H1 (cell line): ENCODE measurements at regions not wholly inside any gene's neighbourhood (a gene's known extent, or its start where the extent isn't known, plus 50 kb on each side); places are given as distances from the start of the nearest gene placed in this dataset.

ENCODE experiments used
- BRCA1 ChIP-seq: IDR thresholded peaks from 2 replicates; pipeline ENCODE4 v1.6.1; 2012; ENCODE audit warnings: low read depth, low read length, improper control_type of control experiment
- EZH2 ChIP-seq: fragments of 200-600 bp; sonication (generic); IDR thresholded peaks from 2 replicates; pipeline ENCODE4 v1.7.1; 2012; ENCODE audit warnings: low read depth, mild to moderate bottlenecking, moderate library complexity, low read length, inconsistent platforms; ENCODE audit not compliant: severe bottlenecking
- HDAC2 ChIP-seq, 2 experiments: fragments of 300-600 bp in 1 of 2; sonication (generic) in 1 of 2; IDR thresholded peaks; 2 replicates each; pipeline ENCODE4 v1.6.1; 2011 to 2012; ENCODE audit warnings: low read depth in 2 of 2, low read length in 2 of 2, mild to moderate bottlenecking in 2 of 2, moderate library complexity in 2 of 2, borderline replicate concordance in 1 of 2, inconsistent platforms in 1 of 2
- POLR2A ChIP-seq, 2 experiments: IDR thresholded peaks; 1 replicate in 1 of 2; 2 replicates in 1 of 2; pipeline ENCODE4 v1.6.1; 2011; ENCODE audit warnings: low read depth in 2 of 2, low read length in 2 of 2, mild to moderate bottlenecking in 2 of 2; ENCODE audit errors: control extremely low read depth in 1 of 2
- POLR2AphosphoS5 ChIP-seq: IDR thresholded peaks from 2 replicates; pipeline ENCODE4 v1.6.1; 2011; ENCODE audit warnings: low read depth, low read length
- RAD21 ChIP-seq, 2 experiments: IDR thresholded peaks in 1 of 2; conservative IDR thresholded peaks in 1 of 2; 2 replicates each; pipeline ENCODE4 v1.6.1; 2011; ENCODE audit warnings: low read depth in 2 of 2, low read length in 2 of 2, improper control_type of control experiment in 1 of 2, inconsistent platforms in 1 of 2, mild to moderate bottlenecking in 1 of 2, moderate library complexity in 1 of 2
- RFX5 ChIP-seq: IDR thresholded peaks from 2 replicates; pipeline ENCODE4 v1.6.1; 2011; ENCODE audit warnings: low read depth, low read length, improper control_type of control experiment, borderline replicate concordance
- SIN3A ChIP-seq, 2 experiments: IDR thresholded peaks in 1 of 2; conservative IDR thresholded peaks in 1 of 2; 2 replicates each; pipeline ENCODE4 v1.6.1; 2011 to 2012; ENCODE audit warnings: low read length in 2 of 2, improper control_type of control experiment in 1 of 2, low read depth in 1 of 2, mild to moderate bottlenecking in 1 of 2
- TAF1 ChIP-seq: IDR thresholded peaks from 2 replicates; pipeline ENCODE4 v1.6.1; 2011; ENCODE audit warnings: mild to moderate bottlenecking, low read depth, low read length
- TEAD4 ChIP-seq: IDR thresholded peaks from 2 replicates; pipeline ENCODE4 v1.6.1; 2012; ENCODE audit warnings: low read depth, low read length, inconsistent platforms, mixed read lengths
- USF2 ChIP-seq: IDR thresholded peaks from 2 replicates; pipeline ENCODE4 v1.6.1; 2011; ENCODE audit warnings: low read length, improper control_type of control experiment
- TF ChIP-seq, protein P1 (sequence below): IDR thresholded peaks from 2 replicates; pipeline ENCODE4 v1.6.1; 2011; ENCODE audit warnings: low read depth, mild to moderate bottlenecking, low read length; ENCODE audit not compliant: insufficient read depth
- TF ChIP-seq, protein P2 (sequence below), 3 experiments: IDR thresholded peaks; 1 replicate in 2 of 3; 2 replicates in 1 of 3; pipeline versions ENCODE4 v1.5.1 to v1.6.1; 2011; ENCODE audit warnings: low read length in 3 of 3, mild to moderate bottlenecking in 3 of 3, inconsistent platforms in 2 of 3, low read depth in 1 of 3, moderate library complexity in 1 of 3; ENCODE audit not compliant: insufficient read depth in 1 of 3; ENCODE audit errors: control extremely low read depth in 1 of 3
- TF ChIP-seq, protein P3 (sequence below): IDR thresholded peaks from 2 replicates; pipeline ENCODE4 v1.6.1; 2012; ENCODE audit warnings: inconsistent platforms

- TF ChIP-seq, protein P1, sequence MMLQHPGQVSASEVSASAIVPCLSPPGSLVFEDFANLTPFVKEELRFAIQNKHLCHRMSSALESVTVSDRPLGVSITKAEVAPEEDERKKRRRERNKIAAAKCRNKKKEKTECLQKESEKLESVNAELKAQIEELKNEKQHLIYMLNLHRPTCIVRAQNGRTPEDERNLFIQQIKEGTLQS: no peak
- TF ChIP-seq RAD21 (IDR thresholded peaks at IDR 0.05 in 1 of 2, conservative IDR thresholded peaks at IDR 0.05 in 1 of 2; ENCODE audit: low read depth in 2 of 2, low read length in 2 of 2): no peak
- TF ChIP-seq, protein P2, sequence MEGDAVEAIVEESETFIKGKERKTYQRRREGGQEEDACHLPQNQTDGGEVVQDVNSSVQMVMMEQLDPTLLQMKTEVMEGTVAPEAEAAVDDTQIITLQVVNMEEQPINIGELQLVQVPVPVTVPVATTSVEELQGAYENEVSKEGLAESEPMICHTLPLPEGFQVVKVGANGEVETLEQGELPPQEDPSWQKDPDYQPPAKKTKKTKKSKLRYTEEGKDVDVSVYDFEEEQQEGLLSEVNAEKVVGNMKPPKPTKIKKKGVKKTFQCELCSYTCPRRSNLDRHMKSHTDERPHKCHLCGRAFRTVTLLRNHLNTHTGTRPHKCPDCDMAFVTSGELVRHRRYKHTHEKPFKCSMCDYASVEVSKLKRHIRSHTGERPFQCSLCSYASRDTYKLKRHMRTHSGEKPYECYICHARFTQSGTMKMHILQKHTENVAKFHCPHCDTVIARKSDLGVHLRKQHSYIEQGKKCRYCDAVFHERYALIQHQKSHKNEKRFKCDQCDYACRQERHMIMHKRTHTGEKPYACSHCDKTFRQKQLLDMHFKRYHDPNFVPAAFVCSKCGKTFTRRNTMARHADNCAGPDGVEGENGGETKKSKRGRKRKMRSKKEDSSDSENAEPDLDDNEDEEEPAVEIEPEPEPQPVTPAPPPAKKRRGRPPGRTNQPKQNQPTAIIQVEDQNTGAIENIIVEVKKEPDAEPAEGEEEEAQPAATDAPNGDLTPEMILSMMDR (IDR thresholded peaks at IDR 0.05; ENCODE audit: control extremely low read depth in 1 of 3, insufficient read depth in 1 of 3, low read depth in 1 of 3, low read length in 3 of 3): no peak
- TF ChIP-seq POLR2AphosphoS5: no peak
- no peak for TF ChIP-seq TAF1
- no peak for TF ChIP-seq BRCA1
- TF ChIP-seq SIN3A (conservative IDR thresholded peaks at IDR 0.05 in 1 of 2, IDR thresholded peaks at IDR 0.05 in 1 of 2; ENCODE audit: low read depth in 1 of 2, low read length in 2 of 2): no peak
- no peak for TF ChIP-seq EZH2
- no peak for TF ChIP-seq RFX5
- TF ChIP-seq POLR2A (IDR thresholded peaks at IDR 0.05; ENCODE audit: control extremely low read depth in 1 of 2, low read depth in 2 of 2, low read length in 2 of 2): no peak
- TF ChIP-seq TEAD4: no peak
- no peak for TF ChIP-seq USF2
- TF ChIP-seq HDAC2 (IDR thresholded peaks at IDR 0.05; ENCODE audit: borderline replicate concordance in 1 of 2, low read depth in 2 of 2, low read length in 2 of 2): no peak
- TF ChIP-seq, protein P3, sequence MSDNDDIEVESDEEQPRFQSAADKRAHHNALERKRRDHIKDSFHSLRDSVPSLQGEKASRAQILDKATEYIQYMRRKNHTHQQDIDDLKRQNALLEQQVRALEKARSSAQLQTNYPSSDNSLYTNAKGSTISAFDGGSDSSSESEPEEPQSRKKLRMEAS: no peak
Observed at GRCh38 chr1:207251066-207251465, 70.4 kb upstream of the CD55 start.
